SJCRH30 (cell line): ENCODE measurements at regions not wholly inside any gene's neighbourhood (a gene's known extent, or its start where the extent isn't known, plus 50 kb on each side); places are given as distances from the start of the nearest gene placed in this dataset.

Experiments used
- DNase-seq, 2 experiments: peaks; one replicate each; pipeline ENCODE4 v3.0.0-alpha.2; 2015 to 2020
- H3K27ac ChIP-seq: fragments of 250-450 bp; sonication (Bioruptor Pico); 2 replicates; pipeline ENCODE4 v1.5.1; 2020; ENCODE audit warnings: mild to moderate bottlenecking, moderate library complexity
- H3K27me3 ChIP-seq: fragments of 250-450 bp; sonication (Bioruptor Pico); 2 replicates; pipeline ENCODE4 v1.5.1; 2020; ENCODE audit warnings: mild to moderate bottlenecking, moderate library complexity
- H3K36me3 ChIP-seq: fragments of 250-450 bp; sonication (Bioruptor Pico); 2 replicates; pipeline ENCODE4 v1.5.1; 2020; ENCODE audit warnings: mild to moderate bottlenecking, moderate library complexity
- H3K4me1 ChIP-seq: fragments of 250-450 bp; sonication (Bioruptor Pico); 2 replicates; pipeline ENCODE4 v1.5.1; 2020; ENCODE audit warnings: mild to moderate bottlenecking, moderate library complexity
- H3K4me3 ChIP-seq: fragments of 250-450 bp; sonication (Bioruptor Pico); 2 replicates; pipeline ENCODE4 v1.5.1; 2020; ENCODE audit warnings: mild to moderate bottlenecking, moderate library complexity
- H3K9me3 ChIP-seq: fragments of 250-450 bp; sonication (Bioruptor Pico); replicated peaks from 2 replicates; pipeline ENCODE4 v1.5.1; 2020; ENCODE audit warnings: mild to moderate bottlenecking, moderate library complexity

DNA sequence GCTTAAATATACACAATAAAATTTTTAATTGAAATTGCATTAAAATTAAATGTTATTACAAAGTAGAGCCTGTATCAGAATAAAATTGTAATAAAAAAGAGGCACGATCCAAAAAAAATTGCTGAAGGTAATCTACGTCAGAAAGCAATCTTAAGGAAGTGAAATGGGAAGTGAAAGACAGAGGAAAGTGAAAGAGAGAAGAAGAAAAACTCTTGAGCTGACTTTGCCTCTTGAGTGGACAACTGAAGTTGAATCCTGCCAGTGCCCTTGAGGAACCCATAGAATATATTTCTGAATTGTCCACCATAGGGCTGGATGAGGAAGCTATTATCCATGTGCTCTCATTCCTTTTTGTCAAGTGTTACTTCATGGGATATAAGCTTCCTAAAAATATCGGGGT is 285.1 kb upstream of the STAC start:
- Histone ChIP-seq H3K27me3 (no peaks in the 10 kb centered on the region), H3K4me3 (no peak overlapping the region)

DNA sequence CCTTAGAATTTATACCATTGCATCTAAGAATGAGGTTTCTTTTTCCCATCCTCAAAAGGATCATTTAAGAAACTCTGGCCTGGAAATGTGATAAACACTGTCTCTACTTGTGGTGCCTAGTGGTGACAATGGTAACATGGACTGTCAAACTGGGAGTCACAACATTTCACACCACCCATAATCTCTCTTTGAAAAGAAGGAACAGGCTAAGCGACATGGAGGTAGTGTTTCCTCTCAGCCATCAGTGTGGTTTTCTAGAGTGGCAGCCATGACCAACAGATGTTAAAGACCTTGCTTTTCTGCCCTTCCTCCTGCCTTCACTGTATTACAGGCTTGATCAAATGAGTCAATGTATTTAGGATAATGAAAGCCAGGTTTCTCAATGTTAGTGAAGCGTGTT is 283.1 kb upstream of the STAC start:
- no peaks in the 10 kb centered on the region for H3K27me3 ChIP-seq
- no peak overlapping the region for H3K4me3 ChIP-seq
- no peaks in the 10 kb centered on the region for H3K4me1 ChIP-seq
- DNase-seq = no peak
- H3K27ac ChIP-seq = no peak overlapping the region
- no peaks in the 10 kb centered on the region for H3K9me3 ChIP-seq
- no peaks in the 10 kb centered on the region for H3K36me3 ChIP-seq

More for the DNA sequence above, 285.1 kb upstream of the STAC start:
- no peak for DNase-seq
- H3K9me3 ChIP-seq = no peaks in the 10 kb centered on the region
- no peaks in the 10 kb centered on the region for H3K4me1 ChIP-seq
- H3K36me3 ChIP-seq = no peaks in the 10 kb centered on the region
- H3K27ac ChIP-seq = no peak overlapping the region

DNA sequence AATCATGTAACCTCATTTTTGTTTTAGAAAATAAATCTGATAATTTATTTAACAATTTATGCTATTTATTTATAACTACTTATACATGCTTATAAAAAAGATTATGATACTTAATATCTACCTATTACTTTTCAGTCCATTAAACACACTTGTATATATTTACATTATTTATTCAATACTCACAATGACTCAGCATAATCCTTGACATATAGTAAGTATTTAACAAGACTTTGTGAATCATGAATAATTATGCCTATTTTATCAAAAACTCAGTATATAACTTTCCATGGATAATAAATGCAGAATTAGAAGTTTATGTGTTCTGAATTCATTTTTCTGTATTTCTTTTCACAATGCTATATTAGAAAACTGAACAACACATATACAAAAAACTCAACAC is 266.0 kb upstream of the STAC start:
- H3K36me3 ChIP-seq = no peaks in the 10 kb centered on the region
- H3K27ac ChIP-seq = no peak overlapping the region
- no peak overlapping the region for H3K4me3 ChIP-seq
- DNase-seq = no peak
- H3K4me1 ChIP-seq = no peaks in the 10 kb centered on the region
- H3K9me3 ChIP-seq = no peaks in the 10 kb centered on the region
- no peaks in the 10 kb centered on the region for H3K27me3 ChIP-seq

- H3K36me3 ChIP-seq = no peaks in the 10 kb centered on the region
- peak in 1 of 2 experiments; percentile 12 for DNase-seq
- H3K9me3 ChIP-seq = no peaks in the 10 kb centered on the region
- H3K4me1 ChIP-seq = no peaks in the 10 kb centered on the region
- H3K4me3 ChIP-seq = no peak overlapping the region
- H3K27me3 ChIP-seq = no peaks in the 10 kb centered on the region
- H3K27ac ChIP-seq = no peak overlapping the region
These were observed 256.0 kb upstream of the STAC start for GRCh38 chr3:36124118-36124796.

GRCh38 chr3:36132214-36132613 is 248.1 kb upstream of the STAC start:
- Histone ChIP-seq H3K9me3 (no peaks in the 10 kb centered on the region), H3K27ac (no peak overlapping the region), H3K36me3 (no peaks in the 10 kb centered on the region), H3K4me3 (no peak overlapping the region), H3K27me3 (no peaks in the 10 kb centered on the region), H3K4me1 (no peaks in the 10 kb centered on the region)
- DNase-seq = peak in 1 of 2 experiments; percentile 4

DNA sequence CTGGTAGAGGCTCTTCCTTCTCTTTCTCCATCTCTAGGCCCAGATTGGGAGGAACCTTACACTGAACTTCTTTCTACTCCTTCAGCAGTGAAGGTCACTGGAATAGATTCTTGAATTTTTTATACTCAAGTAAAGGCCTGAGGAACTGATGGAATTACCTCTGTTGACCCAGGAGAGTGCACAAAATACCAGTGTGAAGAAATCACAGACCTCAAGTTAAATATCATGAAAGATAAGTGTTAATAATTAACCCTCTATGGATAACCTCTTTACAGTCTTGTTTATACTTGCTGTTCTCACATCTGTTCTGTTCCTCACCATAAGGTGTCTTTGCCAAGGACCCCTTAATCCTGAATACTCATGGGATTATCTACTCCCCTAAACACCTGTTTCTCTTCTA is 244.4 kb upstream of the STAC start:
- Histone ChIP-seq H3K4me3 (no peak overlapping the region), H3K4me1 (no peaks in the 10 kb centered on the region), H3K27me3 (no peaks in the 10 kb centered on the region), H3K36me3 (no peaks in the 10 kb centered on the region), H3K27ac (no peak overlapping the region), H3K9me3 (no peaks in the 10 kb centered on the region)
- no peak for DNase-seq

- Histone ChIP-seq H3K9me3 (no peaks in the 10 kb centered on the region), H3K4me1 (no peaks in the 10 kb centered on the region), H3K27ac (no peak overlapping the region), H3K4me3 (no peak overlapping the region), H3K27me3 (no peaks in the 10 kb centered on the region), H3K36me3 (no peaks in the 10 kb centered on the region)
- DNase-seq = no peak
These were observed 237.6 kb upstream of the STAC start for GRCh38 chr3:36142746-36143145.

DNA sequence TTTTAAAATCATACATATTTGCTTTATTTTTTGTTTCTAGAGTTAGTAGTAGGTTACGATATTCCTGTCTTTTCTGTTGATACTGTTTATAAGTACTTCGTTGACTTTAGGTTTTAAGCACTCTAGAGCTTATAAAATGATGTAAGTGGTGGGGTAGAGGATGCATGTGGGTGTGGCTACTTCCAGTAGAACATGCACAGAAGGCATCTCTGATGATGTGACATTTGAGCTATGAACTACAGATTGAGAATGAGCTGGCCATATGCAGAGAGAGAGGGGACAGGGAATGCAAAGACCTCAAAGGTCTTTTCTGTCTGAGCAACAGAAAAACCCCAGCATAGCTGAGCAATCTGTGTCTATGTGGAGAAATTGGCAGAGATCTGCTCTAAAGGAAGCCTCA is 233.9 kb upstream of the STAC start:
- no peak overlapping the region for H3K4me3 ChIP-seq
- no peaks in the 10 kb centered on the region for H3K36me3 ChIP-seq
- DNase-seq = no peak
- no peaks in the 10 kb centered on the region for H3K27me3 ChIP-seq
- no peaks in the 10 kb centered on the region for H3K9me3 ChIP-seq
- no peak overlapping the region for H3K27ac ChIP-seq
- H3K4me1 ChIP-seq = no peaks in the 10 kb centered on the region

DNA sequence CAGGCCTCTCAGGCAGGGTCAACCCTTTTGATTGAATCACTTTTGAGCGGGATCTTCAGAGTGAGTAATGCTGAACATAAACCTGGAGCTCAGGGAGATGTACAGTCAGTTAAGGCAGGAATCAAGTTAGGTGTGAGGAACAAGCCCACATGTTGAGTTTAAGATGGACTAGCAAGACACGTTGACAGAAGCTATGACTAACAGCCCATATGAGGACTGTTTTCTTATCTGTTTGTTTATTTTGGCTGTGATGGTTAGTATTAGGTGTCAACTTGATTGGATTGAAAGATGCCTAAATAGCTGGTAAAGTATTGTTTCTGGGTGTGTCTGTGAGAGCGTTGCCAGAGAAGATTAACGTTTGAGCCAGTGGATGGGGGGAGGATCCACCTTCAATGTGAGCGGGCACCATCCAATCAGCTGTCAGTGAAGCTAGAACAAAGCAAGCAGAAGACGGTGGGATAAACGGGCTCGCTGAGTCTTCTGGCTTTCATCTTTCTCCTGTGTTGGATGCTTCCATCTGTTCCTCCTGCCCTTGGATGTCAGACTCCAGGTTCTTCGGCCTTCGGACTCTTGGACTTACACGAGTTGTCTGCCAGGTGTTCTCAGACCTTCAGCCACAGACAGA is 232.3 kb upstream of the STAC start:
- no peaks in the 10 kb centered on the region for H3K9me3 ChIP-seq
- DNase-seq = no peak

DNA sequence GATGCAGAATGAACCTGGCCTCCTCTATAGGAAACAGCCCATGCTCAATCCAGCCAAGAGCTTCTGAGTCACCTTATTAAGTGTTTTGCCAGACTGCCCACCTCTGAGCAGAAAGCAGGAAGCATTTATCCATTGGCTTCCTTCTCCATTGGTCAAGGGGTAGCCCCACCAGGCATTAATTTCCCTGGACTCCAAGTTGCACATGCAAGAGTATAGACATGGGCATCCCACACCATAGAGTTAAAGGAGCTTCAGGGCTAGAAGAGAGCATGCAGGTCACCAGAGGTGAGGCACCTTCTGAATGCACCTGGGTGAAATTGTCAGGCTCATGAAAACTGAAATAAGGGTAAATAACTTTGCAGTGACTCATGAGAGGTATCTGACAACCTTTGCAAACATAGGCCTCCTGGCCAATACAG is 230.8 kb upstream of the STAC start:
- no peaks in the 10 kb centered on the region for H3K9me3 ChIP-seq
- no peaks in the 10 kb centered on the region for H3K36me3 ChIP-seq

More for the DNA sequence above, 232.3 kb upstream of the STAC start:
- Histone ChIP-seq H3K4me3 (no peak overlapping the region), H3K4me1 (no peaks in the 10 kb centered on the region), H3K27me3 (no peaks in the 10 kb centered on the region), H3K27ac (no peak overlapping the region), H3K36me3 (no peaks in the 10 kb centered on the region)

DNA sequence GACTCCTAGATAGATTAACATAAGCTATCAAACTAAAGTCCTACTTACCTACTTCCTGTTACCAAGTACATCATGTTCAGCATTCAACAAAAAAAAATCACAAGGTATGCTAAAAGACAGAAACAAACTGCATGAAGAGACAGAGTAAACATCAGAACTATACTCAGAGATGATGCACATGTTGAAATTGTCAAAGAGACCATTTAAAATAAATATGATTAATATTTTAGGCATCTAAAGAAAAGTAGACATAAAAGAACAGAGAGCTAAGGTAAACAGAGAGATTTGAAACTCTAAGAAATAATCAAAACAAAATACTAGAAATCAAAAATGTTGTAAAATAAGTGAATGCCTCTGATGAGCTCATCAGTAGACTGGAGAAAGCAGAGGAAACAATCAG is 224.8 kb upstream of the STAC start:
- DNase-seq = no peak
- H3K27ac ChIP-seq = no peak overlapping the region
- no peaks in the 10 kb centered on the region for H3K9me3 ChIP-seq
- no peaks in the 10 kb centered on the region for H3K4me1 ChIP-seq
- H3K36me3 ChIP-seq = no peaks in the 10 kb centered on the region
- no peaks in the 10 kb centered on the region for H3K27me3 ChIP-seq
- no peak overlapping the region for H3K4me3 ChIP-seq

More for the DNA sequence above, 230.8 kb upstream of the STAC start:
- DNase-seq = no peak
- Histone ChIP-seq H3K4me1 (no peaks in the 10 kb centered on the region), H3K4me3 (no peak overlapping the region), H3K27me3 (no peaks in the 10 kb centered on the region), H3K27ac (no peak overlapping the region)

GRCh38 chr3:36164400-36164799 is 215.9 kb upstream of the STAC start:
- no peaks in the 10 kb centered on the region for H3K27me3 ChIP-seq
- no peak overlapping the region for H3K27ac ChIP-seq
- H3K4me1 ChIP-seq = no peaks in the 10 kb centered on the region
- H3K36me3 ChIP-seq = no peaks in the 10 kb centered on the region
- no peak for DNase-seq
- H3K4me3 ChIP-seq = no peak overlapping the region
- no peaks in the 10 kb centered on the region for H3K9me3 ChIP-seq

GRCh38 chr3:36165509-36166290 is 214.6 kb upstream of the STAC start:
- no peaks in the 10 kb centered on the region for H3K9me3 ChIP-seq
- H3K27ac ChIP-seq = no peak overlapping the region
- no peaks in the 10 kb centered on the region for H3K4me1 ChIP-seq
- H3K36me3 ChIP-seq = no peaks in the 10 kb centered on the region
- no peaks in the 10 kb centered on the region for H3K27me3 ChIP-seq
- DNase-seq = no peak
- no peak overlapping the region for H3K4me3 ChIP-seq

- Histone ChIP-seq H3K4me3 (no peak overlapping the region), H3K27ac (no peak overlapping the region), H3K36me3 (no peaks in the 10 kb centered on the region), H3K27me3 (no peaks in the 10 kb centered on the region), H3K9me3 (no peaks in the 10 kb centered on the region), H3K4me1 (no peaks in the 10 kb centered on the region)
- DNase-seq = no peak
These were observed 213.8 kb upstream of the STAC start for GRCh38 chr3:36166477-36166876.

DNA sequence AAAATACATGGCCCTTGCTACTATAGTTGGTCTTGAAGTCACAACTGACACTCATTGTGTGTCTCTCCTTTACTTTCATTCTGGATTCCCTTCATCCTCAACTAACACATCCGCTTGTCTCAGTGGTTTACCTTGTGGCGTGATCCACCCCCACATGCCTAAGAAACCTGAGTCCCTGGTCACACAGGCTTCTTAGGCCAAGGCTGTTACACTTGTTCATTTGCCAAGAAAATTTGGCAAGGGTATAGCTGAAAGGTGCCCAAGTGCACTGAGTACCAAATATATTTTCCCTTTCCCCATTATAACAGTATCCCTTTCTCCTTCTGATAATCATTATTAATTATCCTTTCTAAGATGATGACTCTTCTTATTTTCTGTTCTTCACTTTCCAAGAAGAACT is 207.6 kb upstream of the STAC start:
- H3K27ac ChIP-seq = no peak overlapping the region
- no peaks in the 10 kb centered on the region for H3K36me3 ChIP-seq
- no peaks in the 10 kb centered on the region for H3K9me3 ChIP-seq
- DNase-seq = no peak
- no peaks in the 10 kb centered on the region for H3K27me3 ChIP-seq
- no peak overlapping the region for H3K4me3 ChIP-seq
- no peaks in the 10 kb centered on the region for H3K4me1 ChIP-seq
